ENCODE measurements at regions not wholly inside any gene's neighbourhood (a gene's known extent, or its start where the extent isn't known, plus 50 kb on each side); places are given as distances from the start of the nearest gene placed in this dataset.

- no peak for DNase-seq (ENCODE audit: low read depth)
- no peak for TF ChIP-seq CTCF (IDR thresholded peaks at IDR 0.05; ENCODE audit: insufficient read depth, low read length, poor library complexity, severe bottlenecking)
- Histone ChIP-seq H3K27me3 (ENCODE audit: control insufficient read depth, insufficient read depth, low read length) (no peaks in the 10 kb centered on the region), H3K36me3 (ENCODE audit: control insufficient read depth, insufficient read depth, low read length) (no peaks in the 10 kb centered on the region), H3K4me3 (ENCODE audit: low read depth, low read length) (no peak overlapping the region)
Measured at GRCh38 chr3:157775446-157775845, 272.2 kb upstream of the VEPH1 start.

GRCh38 chr3:157769378-157769777 lies 266.2 kb upstream of the VEPH1 start:
- no peak for DNase-seq (ENCODE audit: low read depth)
- no peaks in the 10 kb centered on the region for H3K36me3 ChIP-seq (ENCODE audit: control insufficient read depth, insufficient read depth, low read length)
- no peaks in the 10 kb centered on the region for H3K27me3 ChIP-seq (ENCODE audit: control insufficient read depth, insufficient read depth, low read length)
- TF ChIP-seq CTCF (IDR thresholded peaks at IDR 0.05; ENCODE audit: insufficient read depth, low read length, poor library complexity, severe bottlenecking): no peak
- H3K4me3 ChIP-seq (ENCODE audit: low read depth, low read length): no peak overlapping the region

GRCh38 chr3:157767607-157768006 lies 264.4 kb upstream of the VEPH1 start:
- Histone ChIP-seq H3K36me3 (ENCODE audit: control insufficient read depth, insufficient read depth, low read length) (no peaks in the 10 kb centered on the region), H3K4me3 (ENCODE audit: low read depth, low read length) (no peak overlapping the region)
- no peak for TF ChIP-seq CTCF (IDR thresholded peaks at IDR 0.05; ENCODE audit: insufficient read depth, low read length, poor library complexity, severe bottlenecking)

GRCh38 chr3:157763644-157764043 lies 260.4 kb upstream of the VEPH1 start:
- no peak for TF ChIP-seq CTCF (IDR thresholded peaks at IDR 0.05; ENCODE audit: insufficient read depth, low read length, poor library complexity, severe bottlenecking)

More at GRCh38 chr3:157767607-157768006, 264.4 kb upstream of the VEPH1 start:
- H3K27me3 ChIP-seq (ENCODE audit: control insufficient read depth, insufficient read depth, low read length): no peaks in the 10 kb centered on the region
- DNase-seq (ENCODE audit: low read depth): no peak

GRCh38 chr3:157759311-157759710 lies 256.1 kb upstream of the VEPH1 start:
- H3K36me3 ChIP-seq (ENCODE audit: control insufficient read depth, insufficient read depth, low read length): no peaks in the 10 kb centered on the region
- no peaks in the 10 kb centered on the region for H3K27me3 ChIP-seq (ENCODE audit: control insufficient read depth, insufficient read depth, low read length)
- TF ChIP-seq CTCF (IDR thresholded peaks at IDR 0.05; ENCODE audit: insufficient read depth, low read length, poor library complexity, severe bottlenecking): no peak
- H3K4me3 ChIP-seq (ENCODE audit: low read depth, low read length): no peak overlapping the region
- DNase-seq (ENCODE audit: low read depth): no peak

More at GRCh38 chr3:157763644-157764043, 260.4 kb upstream of the VEPH1 start:
- Histone ChIP-seq H3K36me3 (ENCODE audit: control insufficient read depth, insufficient read depth, low read length) (no peaks in the 10 kb centered on the region), H3K4me3 (ENCODE audit: low read depth, low read length) (no peak overlapping the region), H3K27me3 (ENCODE audit: control insufficient read depth, insufficient read depth, low read length) (no peaks in the 10 kb centered on the region)
- no peak for DNase-seq (ENCODE audit: low read depth)

GRCh38 chr3:157755233-157755632 lies 252.0 kb upstream of the VEPH1 start:
- Histone ChIP-seq H3K36me3 (ENCODE audit: control insufficient read depth, insufficient read depth, low read length) (no peaks in the 10 kb centered on the region), H3K27me3 (ENCODE audit: control insufficient read depth, insufficient read depth, low read length) (no peaks in the 10 kb centered on the region), H3K4me3 (ENCODE audit: low read depth, low read length) (no peak overlapping the region)
- TF ChIP-seq CTCF (IDR thresholded peaks at IDR 0.05; ENCODE audit: insufficient read depth, low read length, poor library complexity, severe bottlenecking): peak; percentile 14
- DNase-seq (ENCODE audit: low read depth): no peak
